ENCODE measurements at regions not wholly inside any gene's neighbourhood (a gene's known extent, or its start where the extent isn't known, plus 50 kb on each side); places are given as distances from the start of the nearest gene placed in this dataset.

GRCh38 chr15:67992411-67992810 is 61.7 kb upstream of the PIAS1 start:
- Histone ChIP-seq H3K9me3 (ENCODE audit: insufficient read depth, low read depth, low read length) (no peaks in the 10 kb centered on the region), H3K4me2 (ENCODE audit: low read depth, low read length, poor library complexity, severe bottlenecking) (no peak overlapping the region), H3K79me2 (ENCODE audit: insufficient read depth, low read length) (no peaks in the 10 kb centered on the region), H3K9me2 (replicated peaks; ENCODE audit: low read depth, low read length) (no peaks in the 10 kb centered on the region), H3K4me1 (ENCODE audit: insufficient read depth, low read length, poor library complexity, severe bottlenecking) (peaks cover 7% of the 10 kb centered on the region), H3K4me3 (ENCODE audit: low read length, poor library complexity, severe bottlenecking) (no peak overlapping the region), H3F3A (ENCODE audit: low read depth) (no peaks in the 10 kb centered on the region), H2AFZ (ENCODE audit: low read length) (no peak overlapping the region), H3K36me3 (ENCODE audit: insufficient read depth, low read length) (no peaks in the 10 kb centered on the region), H3K9ac (ENCODE audit: low read depth, low read length, poor library complexity, severe bottlenecking) (no peak overlapping the region), H4K20me1 (ENCODE audit: insufficient read depth, low read length, poor library complexity, severe bottlenecking) (no peaks in the 10 kb centered on the region), H3K27me3 (ENCODE audit: insufficient read depth, low read length, poor library complexity, severe bottlenecking) (no peaks in the 10 kb centered on the region)
- TF ChIP-seq EZH2phosphoT487 (IDR thresholded peaks at IDR 0.05; ENCODE audit: borderline replicate concordance) = no peak
- no peak for TF ChIP-seq CTCF (conservative IDR thresholded peaks at IDR 0.05; ENCODE audit: low read length)

- Histone ChIP-seq H3K4me1 (ENCODE audit: insufficient read depth, low read length, poor library complexity, severe bottlenecking) (peaks cover 7% of the 10 kb centered on the region), H3K9me3 (ENCODE audit: insufficient read depth, low read depth, low read length) (no peaks in the 10 kb centered on the region), H3K9me2 (replicated peaks; ENCODE audit: low read depth, low read length) (no peaks in the 10 kb centered on the region), H3K4me3 (ENCODE audit: low read length, poor library complexity, severe bottlenecking) (no peak overlapping the region), H3K36me3 (ENCODE audit: insufficient read depth, low read length) (no peaks in the 10 kb centered on the region), H3K9ac (ENCODE audit: low read depth, low read length, poor library complexity, severe bottlenecking) (no peak overlapping the region), H3F3A (ENCODE audit: low read depth) (no peaks in the 10 kb centered on the region), H4K20me1 (ENCODE audit: insufficient read depth, low read length, poor library complexity, severe bottlenecking) (no peaks in the 10 kb centered on the region), H2AFZ (ENCODE audit: low read length) (no peak overlapping the region), H3K27me3 (ENCODE audit: insufficient read depth, low read length, poor library complexity, severe bottlenecking) (no peaks in the 10 kb centered on the region), H3K79me2 (ENCODE audit: insufficient read depth, low read length) (no peaks in the 10 kb centered on the region), H3K4me2 (ENCODE audit: low read depth, low read length, poor library complexity, severe bottlenecking) (no peak overlapping the region)
- TF ChIP-seq CTCF (conservative IDR thresholded peaks at IDR 0.05; ENCODE audit: low read length) (no peak), EZH2phosphoT487 (IDR thresholded peaks at IDR 0.05; ENCODE audit: borderline replicate concordance) (no peak)
Observed at GRCh38 chr15:67992834-67993233, 61.3 kb upstream of the PIAS1 start.

GRCh38 chr15:67997996-67998395 is 56.1 kb upstream of the PIAS1 start:
- H3K9me3 ChIP-seq (ENCODE audit: insufficient read depth, low read depth, low read length) = no peaks in the 10 kb centered on the region
- no peak overlapping the region for H3K4me2 ChIP-seq (ENCODE audit: low read depth, low read length, poor library complexity, severe bottlenecking)
- H3F3A ChIP-seq (ENCODE audit: low read depth) = no peaks in the 10 kb centered on the region
- TF ChIP-seq EZH2phosphoT487 (IDR thresholded peaks at IDR 0.05; ENCODE audit: borderline replicate concordance) (no peak), CTCF (conservative IDR thresholded peaks at IDR 0.05; ENCODE audit: low read length) (no peak)
- no peak overlapping the region for H3K9ac ChIP-seq (ENCODE audit: low read depth, low read length, poor library complexity, severe bottlenecking)
- no peaks in the 10 kb centered on the region for H3K36me3 ChIP-seq (ENCODE audit: insufficient read depth, low read length)
- no peak overlapping the region for H2AFZ ChIP-seq (ENCODE audit: low read length)
- no peaks in the 10 kb centered on the region for H4K20me1 ChIP-seq (ENCODE audit: insufficient read depth, low read length, poor library complexity, severe bottlenecking)
- no peaks in the 10 kb centered on the region for H3K9me2 ChIP-seq (replicated peaks; ENCODE audit: low read depth, low read length)
- H3K79me2 ChIP-seq (ENCODE audit: insufficient read depth, low read length) = no peaks in the 10 kb centered on the region
- H3K4me1 ChIP-seq (ENCODE audit: insufficient read depth, low read length, poor library complexity, severe bottlenecking) = peaks cover 4% of the 10 kb centered on the region
- no peaks in the 10 kb centered on the region for H3K27me3 ChIP-seq (ENCODE audit: insufficient read depth, low read length, poor library complexity, severe bottlenecking)
- no peak overlapping the region for H3K4me3 ChIP-seq (ENCODE audit: low read length, poor library complexity, severe bottlenecking)

All from Loucy (cell line).